Activated naive CD4-positive, alpha-beta T cell treated with anti-CD3 and anti-CD28 coated beads for 36 hours (primary cell): ENCODE measurements at regions not wholly inside any gene's neighbourhood (a gene's known extent, or its start where the extent isn't known, plus 50 kb on each side); places are given as distances from the start of the nearest gene placed in this dataset.
"Not testable (repeated sequence)": the region's sequence is repeated elsewhere in the genome, so short reads cannot be mapped to it uniquely, and the experiment has no call there.

Experiments
- CTCF ChIA-PET: fragments of 350-600 bp; sonication (Branson Sonifier 250); formaldehyde crosslinking; loops from one replicate; lab custom pipeline; 2021; ENCODE audit warnings: antibody characterized with exemption; lab: Charles Lee
- DNase-seq: peaks from one replicate; pipeline ENCODE4 v3.0.0-alpha.2; 2020
- H3K27ac Mint-ChIP-seq: one replicate; pipeline ENCODE4 v1.8.0; 2021; ENCODE audit warnings: mild to moderate bottlenecking, mixed read lengths
- H3K27me3 Mint-ChIP-seq: one replicate; pipeline ENCODE4 v1.8.0; 2021; ENCODE audit warnings: low read depth, mixed read lengths
- H3K36me3 Mint-ChIP-seq: one replicate; pipeline ENCODE4 v1.8.0; 2021; ENCODE audit warnings: low read depth, mixed read lengths
- H3K4me1 Mint-ChIP-seq: one replicate; pipeline ENCODE4 v1.8.0; 2021; ENCODE audit warnings: low read depth, mixed read lengths
- H3K4me3 Mint-ChIP-seq: one replicate; pipeline ENCODE4 v1.8.0; 2021; ENCODE audit warnings: mild to moderate bottlenecking, moderate library complexity, mixed read lengths
- H3K9me3 Mint-ChIP-seq: one replicate; pipeline ENCODE4 v1.8.0; 2021; ENCODE audit warnings: mixed read lengths
- intact Hi-C: fragments of 100-400 bp; cut with micrococcal nuclease; formaldehyde crosslinking; loops from one replicate; pipeline ENCODE4 v1.15.1; 2023

DNA sequence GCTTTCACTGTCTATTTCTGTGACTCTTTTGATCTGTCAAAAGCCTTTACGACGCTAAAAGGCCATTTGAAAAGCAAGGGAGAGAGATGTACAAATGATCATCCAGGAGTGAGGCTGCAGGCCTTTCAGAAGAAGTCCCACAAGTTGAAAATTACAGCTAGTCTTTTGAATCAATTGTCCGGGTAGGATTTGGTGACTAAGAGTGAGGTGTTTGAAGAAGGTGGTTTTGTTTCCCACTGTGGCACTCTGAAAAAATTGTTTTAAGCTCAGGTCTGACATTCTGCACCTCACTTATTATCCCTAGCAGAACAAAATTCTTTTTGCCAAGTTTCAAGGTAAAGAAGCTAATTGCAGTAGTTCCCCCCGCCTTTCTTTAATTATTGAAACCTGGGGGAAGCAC, 50.8 kb upstream of the TMEM108 start:
- Mint-ChIP-seq H3K4me3 (no peak overlapping the region), H3K27me3 (peaks cover 2% of the 10 kb centered on the region), H3K9me3 (no peaks in the 10 kb centered on the region), H3K4me1 (no peaks in the 10 kb centered on the region), H3K36me3 (no peaks in the 10 kb centered on the region), H3K27ac (no peak overlapping the region)
- no peak for DNase-seq
- CTCF ChIA-PET = no interaction called here
- intact Hi-C loops = no loop called here

- Mint-ChIP-seq H3K27ac (no peak overlapping the region), H3K9me3 (peaks cover 5% of the 10 kb centered on the region), H3K36me3 (no peaks in the 10 kb centered on the region), H3K4me1 (no peaks in the 10 kb centered on the region), H3K27me3 (peaks cover 2% of the 10 kb centered on the region), H3K4me3 (no peak overlapping the region)
- DNase-seq = no peak
- CTCF ChIA-PET = no interaction called here
- intact Hi-C loops = no loop called here
Observed at GRCh38 chr3:132984181-132984580, 54.0 kb upstream of the TMEM108 start.

GRCh38 chr3:132983143-132983770, 54.9 kb upstream of the TMEM108 start:
- no peaks in the 10 kb centered on the region for H3K4me1 Mint-ChIP-seq
- H3K9me3 Mint-ChIP-seq = peaks cover 5% of the 10 kb centered on the region
- H3K36me3 Mint-ChIP-seq = no peaks in the 10 kb centered on the region
- DNase-seq = no peak
- no peak overlapping the region for H3K4me3 Mint-ChIP-seq
- intact Hi-C loops = no loop called here
- CTCF ChIA-PET = no interaction called here
- H3K27ac Mint-ChIP-seq = no peak overlapping the region
- H3K27me3 Mint-ChIP-seq = peaks cover 2% of the 10 kb centered on the region

DNA sequence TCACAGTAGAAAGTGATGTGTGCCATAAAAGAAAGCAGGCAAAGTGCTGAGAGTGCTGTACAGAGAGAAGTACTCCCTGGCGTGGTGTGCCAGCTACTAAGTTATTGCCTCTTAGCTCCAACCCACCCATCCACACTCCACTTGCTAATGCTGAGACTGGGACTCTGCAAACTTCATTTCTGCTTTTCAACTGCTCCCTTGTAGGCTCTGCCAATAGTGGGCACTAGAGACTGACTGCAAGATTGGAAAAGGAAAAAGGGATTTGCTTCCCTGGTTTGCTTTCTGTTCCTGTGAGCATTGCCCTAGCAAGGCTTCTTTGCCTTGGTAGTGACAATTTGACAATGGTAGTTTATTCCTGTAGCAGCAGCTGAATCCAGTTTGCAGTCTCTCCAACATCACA, 56.5 kb upstream of the TMEM108 start:
- DNase-seq = no peak
- Mint-ChIP-seq H3K4me3 (no peak overlapping the region), H3K36me3 (no peaks in the 10 kb centered on the region), H3K4me1 (no peaks in the 10 kb centered on the region), H3K27me3 (no peaks in the 10 kb centered on the region), H3K9me3 (peaks cover 5% of the 10 kb centered on the region), H3K27ac (no peak overlapping the region)
- intact Hi-C loops = no loop called here
- CTCF ChIA-PET = no interaction called here

DNA sequence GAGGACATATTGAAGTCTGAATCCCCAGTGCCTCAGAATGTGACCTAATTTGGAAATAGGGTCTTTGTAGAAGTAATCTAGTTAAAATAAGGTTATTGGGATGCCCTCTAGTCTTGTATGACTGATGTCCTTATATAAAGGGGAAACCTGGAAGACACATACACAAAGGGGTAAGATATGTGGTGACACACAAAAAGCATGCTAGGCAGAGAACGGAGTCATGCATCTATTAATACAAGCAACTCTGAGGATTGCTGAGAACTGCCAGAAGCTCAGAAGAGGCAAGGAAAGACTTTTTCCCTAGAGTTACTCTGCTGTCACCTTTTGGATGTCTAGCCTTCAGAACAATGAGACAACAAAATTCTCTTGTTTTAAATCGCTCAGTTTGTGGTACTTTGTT, 58.1 kb upstream of the TMEM108 start:
- intact Hi-C loops = no loop called here
- H3K27me3 Mint-ChIP-seq = no peaks in the 10 kb centered on the region

DNA sequence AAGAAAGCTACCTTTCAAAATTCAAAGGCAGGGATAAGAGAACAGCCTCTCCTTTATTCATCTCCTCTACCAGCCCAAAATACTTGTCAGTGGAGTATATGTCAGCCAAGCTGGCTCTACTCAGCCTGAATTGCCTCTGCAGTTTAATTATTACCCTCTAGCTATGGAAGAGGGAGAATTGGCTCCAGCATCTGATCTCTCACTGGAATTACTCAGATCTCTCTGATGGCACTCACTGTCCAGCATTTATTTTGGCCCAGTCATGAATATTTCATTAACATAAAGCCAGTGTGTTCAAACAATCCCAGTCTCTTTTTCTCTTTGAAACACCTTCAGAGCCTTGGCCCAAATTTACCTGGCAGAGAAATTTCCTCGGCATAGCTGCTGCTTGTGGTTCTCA, 58.6 kb upstream of the TMEM108 start:
- intact Hi-C loops = no loop called here
- Mint-ChIP-seq H3K36me3 (no peaks in the 10 kb centered on the region), H3K27ac (no peak overlapping the region), H3K4me3 (no peak overlapping the region), H3K4me1 (no peaks in the 10 kb centered on the region), H3K9me3 (peaks cover 5% of the 10 kb centered on the region), H3K27me3 (no peaks in the 10 kb centered on the region)
- DNase-seq = no peak
- CTCF ChIA-PET = no interaction called here

More for the DNA sequence above, 58.1 kb upstream of the TMEM108 start:
- Mint-ChIP-seq H3K4me1 (no peaks in the 10 kb centered on the region), H3K27ac (no peak overlapping the region), H3K9me3 (peaks cover 5% of the 10 kb centered on the region), H3K4me3 (no peak overlapping the region), H3K36me3 (no peaks in the 10 kb centered on the region)
- DNase-seq = no peak
- CTCF ChIA-PET = no interaction called here

- H3K36me3 Mint-ChIP-seq, H3K4me1 Mint-ChIP-seq, H3K4me3 Mint-ChIP-seq, DNase-seq, H3K9me3 Mint-ChIP-seq, intact Hi-C loops, H3K27me3 Mint-ChIP-seq, H3K27ac Mint-ChIP-seq, CTCF ChIA-PET: not testable (repeated sequence)
Observed at GRCh38 chr3:132978946-132979345, 59.2 kb upstream of the TMEM108 start.

- Mint-ChIP-seq H3K27ac (no peak overlapping the region), H3K4me1 (no peaks in the 10 kb centered on the region), H3K36me3 (no peaks in the 10 kb centered on the region), H3K27me3 (no peaks in the 10 kb centered on the region), H3K4me3 (no peak overlapping the region), H3K9me3 (peaks cover 5% of the 10 kb centered on the region)
- CTCF ChIA-PET = no interaction called here
- DNase-seq = no peak
- intact Hi-C loops = no loop called here
Observed at GRCh38 chr3:132978464-132978863, 59.7 kb upstream of the TMEM108 start.

- CTCF ChIA-PET = no interaction called here
- Mint-ChIP-seq H3K9me3 (no peaks in the 10 kb centered on the region), H3K36me3 (no peaks in the 10 kb centered on the region), H3K27me3 (peaks cover 3% of the 10 kb centered on the region), H3K4me1 (no peaks in the 10 kb centered on the region), H3K4me3 (no peak overlapping the region), H3K27ac (no peak overlapping the region)
- intact Hi-C loops = no loop called here
- DNase-seq = no peak
Observed at GRCh38 chr3:132974097-132974496, 64.1 kb upstream of the TMEM108 start.

DNA sequence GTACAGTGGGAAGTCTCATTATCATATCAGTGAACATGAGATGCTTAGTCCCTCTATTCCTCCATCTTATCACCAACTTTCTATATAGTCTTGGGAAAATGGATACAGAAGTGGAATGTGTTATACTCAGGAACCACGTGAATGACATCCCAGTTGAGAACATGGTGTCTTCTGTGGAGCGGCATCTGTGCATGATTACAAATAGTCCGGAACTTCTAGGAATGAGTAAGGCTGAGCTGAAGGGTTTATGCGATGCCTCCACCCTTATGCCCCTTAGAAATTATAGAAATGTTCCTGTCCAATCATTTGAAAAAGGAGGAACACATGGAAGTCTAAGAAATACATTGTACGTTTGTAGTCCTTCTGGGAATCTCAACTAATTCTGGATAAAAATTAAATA, 64.8 kb upstream of the TMEM108 start:
- no peak for DNase-seq
- no peak overlapping the region for H3K27ac Mint-ChIP-seq
- H3K4me1 Mint-ChIP-seq = no peaks in the 10 kb centered on the region
- H3K27me3 Mint-ChIP-seq = peaks cover 3% of the 10 kb centered on the region
- no peak overlapping the region for H3K4me3 Mint-ChIP-seq
- no peaks in the 10 kb centered on the region for H3K9me3 Mint-ChIP-seq
- no peaks in the 10 kb centered on the region for H3K36me3 Mint-ChIP-seq
- intact Hi-C loops = no loop called here
- CTCF ChIA-PET = no interaction called here

GRCh38 chr3:132972333-132972732, 65.9 kb upstream of the TMEM108 start:
- Mint-ChIP-seq H3K9me3 (no peaks in the 10 kb centered on the region), H3K27me3 (peaks cover 5% of the 10 kb centered on the region), H3K36me3 (no peaks in the 10 kb centered on the region), H3K27ac (no peak overlapping the region), H3K4me3 (no peak overlapping the region), H3K4me1 (no peaks in the 10 kb centered on the region)
- intact Hi-C loops = no loop called here
- CTCF ChIA-PET = no interaction called here
- no peak for DNase-seq

- CTCF ChIA-PET = interaction anchor here (1.1 kb wide), 1 partner anchor 25 kb away, joined by 3 read pairs; no protein-coding TSS in a partner anchor
- intact Hi-C loops = no loop called here
- Mint-ChIP-seq H3K27ac (no peak overlapping the region), H3K4me3 (no peak overlapping the region), H3K4me1 (no peaks in the 10 kb centered on the region), H3K9me3 (no peaks in the 10 kb centered on the region), H3K36me3 (no peaks in the 10 kb centered on the region), H3K27me3 (peaks cover 6% of the 10 kb centered on the region)
- no peak for DNase-seq
Observed at GRCh38 chr3:132966374-132966773, 71.8 kb upstream of the TMEM108 start.

DNA sequence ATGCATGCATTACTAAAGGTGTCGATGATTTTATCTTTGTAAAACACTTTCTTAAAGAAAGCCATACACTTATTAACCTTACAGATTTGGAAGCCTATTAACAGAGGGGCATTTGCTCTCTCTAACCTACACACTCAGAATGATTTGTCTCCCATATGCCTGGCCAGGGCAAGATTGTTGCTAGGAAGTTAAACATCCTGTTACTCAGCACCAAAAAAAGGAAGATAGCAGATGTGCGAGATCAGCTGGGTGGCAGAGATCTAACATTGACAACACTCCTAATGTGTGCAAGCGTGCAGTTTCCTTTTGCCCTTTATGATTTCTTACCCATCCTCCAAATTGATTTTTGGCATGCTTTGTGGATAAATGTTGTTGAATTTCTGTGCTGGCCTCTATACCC, 73.9 kb upstream of the TMEM108 start:
- Mint-ChIP-seq H3K27me3 (peaks cover 3% of the 10 kb centered on the region), H3K9me3 (no peaks in the 10 kb centered on the region), H3K36me3 (no peaks in the 10 kb centered on the region), H3K4me3 (no peak overlapping the region), H3K27ac (no peak overlapping the region), H3K4me1 (no peaks in the 10 kb centered on the region)
- DNase-seq = no peak
- intact Hi-C loops = no loop called here
- CTCF ChIA-PET = no interaction called here
